NCI-H1417 (cell line): ENCODE measurements at regions not wholly inside any gene's neighbourhood (a gene's known extent, or its start where the extent isn't known, plus 50 kb on each side); places are given as distances from the start of the nearest gene placed in this dataset.
"Not testable (repeated sequence)": the region's sequence is repeated elsewhere in the genome, so short reads cannot be mapped to it uniquely, and the experiment has no call there.

Experiments
- DNase-seq, 3 experiments: peaks; one replicate each; lab custom pipeline; 2025; lab: John Stamatoyannopoulos, UW

- no peak for DNase-seq
Measured at GRCh38 chr14:98908050-98908449, 363.9 kb downstream of the BCL11B start.

- no peak for DNase-seq
Measured at GRCh38 chr14:98909251-98909944, 362.6 kb downstream of the BCL11B start.

GRCh38 chr14:98910061-98910460 lies 361.9 kb downstream of the BCL11B start:
- DNase-seq = no peak

GRCh38 chr14:98912655-98913054 lies 359.3 kb downstream of the BCL11B start:
- DNase-seq = no peak

- no peak for DNase-seq
Measured at GRCh38 chr14:98913967-98914650, 357.9 kb downstream of the BCL11B start.

GRCh38 chr14:98914942-98915341 lies 357.1 kb downstream of the BCL11B start:
- DNase-seq = no peak

GRCh38 chr14:98915625-98916024 lies 356.4 kb downstream of the BCL11B start:
- no peak for DNase-seq

GRCh38 chr14:98916036-98916435 lies 356.0 kb downstream of the BCL11B start:
- no peak for DNase-seq

GRCh38 chr14:98916476-98916875 lies 355.5 kb downstream of the BCL11B start:
- DNase-seq = no peak

GRCh38 chr14:98919434-98919833 lies 352.6 kb downstream of the BCL11B start:
- DNase-seq = no peak

- DNase-seq = not testable (repeated sequence)
Measured at GRCh38 chr14:98921306-98921705, 350.7 kb downstream of the BCL11B start.

GRCh38 chr14:98923596-98923995 lies 348.4 kb downstream of the BCL11B start:
- DNase-seq = no peak

- no peak for DNase-seq
Measured at GRCh38 chr14:98924046-98924445, 348.0 kb downstream of the BCL11B start.

- DNase-seq = no peak
Measured at GRCh38 chr14:98925354-98926040, 346.5 kb downstream of the BCL11B start.

- no peak for DNase-seq
Measured at GRCh38 chr14:98926146-98926545, 345.9 kb downstream of the BCL11B start.

- DNase-seq = no peak
Measured at GRCh38 chr14:98926801-98927200, 345.2 kb downstream of the BCL11B start.

- DNase-seq = no peak
Measured at GRCh38 chr14:98927986-98928385, 344.0 kb downstream of the BCL11B start.

- no peak for DNase-seq
Measured at GRCh38 chr14:98928418-98928817, 343.6 kb downstream of the BCL11B start.

GRCh38 chr14:98931126-98931525 lies 340.9 kb downstream of the BCL11B start:
- no peak for DNase-seq

GRCh38 chr14:98931911-98932310 lies 340.1 kb downstream of the BCL11B start:
- DNase-seq = no peak

- no peak for DNase-seq
Measured at GRCh38 chr14:98932431-98933325, 339.3 kb downstream of the BCL11B start.

GRCh38 chr14:98934569-98934968 lies 337.4 kb downstream of the BCL11B start:
- DNase-seq = not testable (repeated sequence)
